CD4-positive, alpha-beta memory T cell (primary cell): ENCODE measurements at regions not wholly inside any gene's neighbourhood (a gene's known extent, or its start where the extent isn't known, plus 50 kb on each side); places are given as distances from the start of the nearest gene placed in this dataset.
"Not testable (repeated sequence)": the region's sequence is repeated elsewhere in the genome, so short reads cannot be mapped to it uniquely, and the experiment has no call there.

Source experiments
- CTCF ChIA-PET: fragments of 350-600 bp; sonication (Branson Sonifier 250); formaldehyde crosslinking; loops from one replicate; lab custom pipeline; 2021; ENCODE audit warnings: inconsistent platforms; ENCODE audit not compliant: partially characterized antibody; lab: Charles Lee
- POLR2A ChIA-PET: fragments of 350-600 bp; sonication (Branson Sonifier 250); formaldehyde crosslinking; loops from one replicate; lab custom pipeline; 2021; ENCODE audit not compliant: partially characterized antibody; lab: Charles Lee
- DNase-seq, 5 donors: peaks; one replicate each; pipeline versions ENCODE4 v3.0.0 to v3.0.0-alpha.2; 2020 to 2022; ENCODE audit warnings: mixed read lengths in 1 of 5
- H3K27ac ChIP-seq: one replicate; pipeline ENCODE4 v1.7.0; 2013; ENCODE audit warnings: low read depth, low read length
- H3K27me3 ChIP-seq: 2 replicates; pipeline ENCODE4 v1.7.0; 2013; ENCODE audit warnings: mild to moderate bottlenecking, low read length, moderate library complexity; ENCODE audit not compliant: insufficient read depth
- H3K36me3 ChIP-seq: 2 replicates; pipeline ENCODE4 v1.7.0; 2013; ENCODE audit warnings: mild to moderate bottlenecking, low read length, moderate library complexity; ENCODE audit not compliant: insufficient read depth
- H3K4me1 ChIP-seq: 2 replicates; pipeline ENCODE4 v1.7.0; 2013; ENCODE audit warnings: mild to moderate bottlenecking, low read length, moderate library complexity; ENCODE audit not compliant: insufficient read depth
- H3K4me3 ChIP-seq, 2 donors: one replicate each; pipeline ENCODE4 v1.7.0; 2013; ENCODE audit warnings: low read length in 2 of 2, mild to moderate bottlenecking in 1 of 2
- H3K9me3 ChIP-seq, 2 donors: one replicate each; pipeline ENCODE4 v1.7.0; 2013; ENCODE audit warnings: low read length in 2 of 2, control low read depth in 1 of 2; ENCODE audit not compliant: control insufficient read depth in 1 of 2
- H3K27ac Mint-ChIP-seq, 7 donors: one replicate each; pipeline ENCODE4 v1.8.0; 2020 to 2021; ENCODE audit warnings: mixed read lengths in 7 of 7, mild to moderate bottlenecking in 6 of 7, inconsistent platforms in 3 of 7, moderate library complexity in 3 of 7
- H3K27me3 Mint-ChIP-seq, 2 donors: one replicate each; pipeline ENCODE4 v1.8.0; 2020 to 2021; ENCODE audit warnings: mixed read lengths in 2 of 2
- H3K36me3 Mint-ChIP-seq, 2 donors: one replicate each; pipeline ENCODE4 v1.8.0; 2020 to 2021; ENCODE audit warnings: mixed read lengths in 2 of 2, inconsistent platforms in 1 of 2, mild to moderate bottlenecking in 1 of 2
- H3K4me1 Mint-ChIP-seq, 4 donors: one replicate each; pipeline ENCODE4 v1.8.0; 2020 to 2021; ENCODE audit warnings: mixed read lengths in 4 of 4, mild to moderate bottlenecking in 1 of 4
- H3K4me3 Mint-ChIP-seq, 8 donors: one replicate each; pipeline ENCODE4 v1.8.0; 2020 to 2021; ENCODE audit warnings: mixed read lengths in 8 of 8, mild to moderate bottlenecking in 7 of 8, moderate library complexity in 6 of 8, inconsistent platforms in 3 of 8
- H3K9me3 Mint-ChIP-seq, 8 donors: one replicate each; pipeline ENCODE4 v1.8.0; 2020 to 2021; ENCODE audit warnings: mixed read lengths in 8 of 8, mild to moderate bottlenecking in 5 of 8, inconsistent platforms in 3 of 8, moderate library complexity in 1 of 8
- intact Hi-C: fragments of 100-400 bp; cut with micrococcal nuclease; formaldehyde crosslinking; loops from one replicate; pipeline ENCODE4 v1.15.1; 2023

DNA sequence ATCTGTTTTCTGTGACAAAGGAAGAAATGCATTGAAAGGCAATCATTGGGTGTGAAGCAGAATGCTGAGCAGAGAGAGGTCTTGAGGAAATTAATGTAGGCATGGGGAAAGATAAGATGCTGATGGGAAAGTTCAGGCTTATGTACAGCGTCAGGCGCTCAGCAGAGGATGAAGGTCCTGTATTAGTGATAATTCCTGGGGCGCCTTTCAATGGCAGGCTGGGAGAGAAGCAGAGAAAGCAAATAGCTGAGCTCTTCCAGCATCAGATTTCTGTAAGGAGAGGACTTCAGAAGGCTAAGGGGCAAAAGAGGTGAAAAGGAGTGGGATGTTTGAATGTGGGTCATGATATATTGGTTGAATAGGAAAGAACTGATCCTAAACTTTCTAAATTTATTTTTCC is 129.8 kb downstream of the HNMT start:
- no peak for DNase-seq
- H3K27ac Mint-ChIP-seq = no peak overlapping the region
- H3K27ac ChIP-seq = no peak overlapping the region
- H3K36me3 Mint-ChIP-seq = no peaks in the 10 kb centered on the region
- no peak overlapping the region for H3K4me3 ChIP-seq
- H3K9me3 ChIP-seq = no peaks in the 10 kb centered on the region
- ChIA-PET CTCF (no interaction called here), POLR2A (no interaction called here)
- no peaks in the 10 kb centered on the region for H3K36me3 ChIP-seq
- H3K4me1 Mint-ChIP-seq = no peaks in the 10 kb centered on the region
- no peaks in the 10 kb centered on the region for H3K27me3 ChIP-seq
- no peaks in the 10 kb centered on the region for H3K27me3 Mint-ChIP-seq
- no peak overlapping the region for H3K4me3 Mint-ChIP-seq
- H3K4me1 ChIP-seq = no peaks in the 10 kb centered on the region
- intact Hi-C loops = no loop called here
- H3K9me3 Mint-ChIP-seq = peaks cover 0 to 10% (median 3%) of the 10 kb centered on the region in 8 donors

DNA sequence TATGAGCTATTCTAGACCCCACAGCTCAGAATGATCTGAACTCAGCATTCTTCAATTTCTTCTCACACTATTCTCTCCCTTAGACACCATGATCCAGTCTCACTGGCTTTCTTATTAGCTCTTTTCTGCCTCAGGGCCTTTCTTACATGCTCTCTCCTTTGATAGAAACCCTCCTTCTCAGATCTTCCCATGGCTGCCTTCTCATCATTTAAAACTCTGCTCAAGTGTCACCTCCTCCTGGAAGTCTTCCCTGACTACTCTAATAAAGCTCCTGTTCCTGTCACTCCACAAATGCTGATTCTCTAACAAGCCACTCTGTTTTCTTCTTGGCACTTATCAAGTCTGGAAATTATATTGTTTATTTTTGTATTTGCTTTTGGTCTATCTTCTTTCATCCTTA is 131.1 kb downstream of the HNMT start:
- Mint-ChIP-seq H3K27ac (no peak overlapping the region), H3K36me3 (no peaks in the 10 kb centered on the region), H3K4me3 (no peak overlapping the region), H3K27me3 (no peaks in the 10 kb centered on the region), H3K4me1 (no peaks in the 10 kb centered on the region), H3K9me3 (peaks cover 0 to 21% (median 3%) of the 10 kb centered on the region in 8 donors)
- ChIA-PET CTCF (no interaction called here), POLR2A (no interaction called here)
- Histone ChIP-seq H3K4me3 (no peak overlapping the region), H3K27ac (no peak overlapping the region), H3K9me3 (no peaks in the 10 kb centered on the region), H3K4me1 (no peaks in the 10 kb centered on the region), H3K36me3 (no peaks in the 10 kb centered on the region), H3K27me3 (no peaks in the 10 kb centered on the region)
- no peak for DNase-seq
- intact Hi-C loops = no loop called here

DNA sequence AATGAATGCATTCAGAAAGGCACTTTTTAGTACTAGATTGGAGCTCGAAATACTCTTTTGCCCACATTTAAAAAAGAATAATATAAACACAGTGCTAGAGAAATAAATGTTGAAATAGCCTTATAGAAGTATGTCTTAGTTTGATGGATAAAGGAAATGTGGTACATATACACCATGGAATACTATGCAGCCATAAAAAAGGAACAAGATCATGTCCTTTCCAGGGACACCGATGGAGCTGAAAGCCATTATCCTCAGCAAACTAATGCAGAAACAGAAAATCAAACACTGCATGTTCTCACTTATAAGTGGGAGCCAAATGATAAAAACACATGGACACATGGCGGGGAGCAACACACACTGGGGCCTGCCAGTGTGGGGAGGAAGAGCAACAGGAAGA is 135.0 kb downstream of the HNMT start:
- H3K9me3 ChIP-seq, H3K4me3 ChIP-seq, H3K27ac ChIP-seq, DNase-seq, H3K36me3 ChIP-seq, H3K4me1 Mint-ChIP-seq, CTCF ChIA-PET, H3K4me3 Mint-ChIP-seq, POLR2A ChIA-PET, H3K27me3 Mint-ChIP-seq, H3K27me3 ChIP-seq, intact Hi-C loops, H3K4me1 ChIP-seq, H3K27ac Mint-ChIP-seq, H3K36me3 Mint-ChIP-seq: not testable (repeated sequence)
- peaks cover 3 to 24% (median 4%) of the 10 kb centered on the region in 8 donors for H3K9me3 Mint-ChIP-seq

DNA sequence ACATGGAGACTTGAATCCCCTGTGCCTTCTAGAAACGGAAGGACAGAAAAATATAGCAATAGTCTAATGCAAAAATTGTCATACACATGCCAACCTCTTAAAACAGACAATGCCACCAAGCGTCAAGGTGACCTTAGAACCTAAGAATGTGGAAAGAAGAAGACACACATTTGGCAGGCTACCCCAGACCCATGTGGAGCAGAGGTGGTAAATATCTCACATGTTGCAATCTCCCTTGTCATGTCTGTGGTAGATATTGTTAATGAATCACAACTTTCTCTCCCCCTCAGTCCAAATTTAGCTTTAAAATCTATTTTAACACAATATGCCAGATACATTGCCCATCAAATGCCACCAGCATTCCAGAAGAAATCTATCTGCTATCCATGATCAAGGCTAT is 137.4 kb downstream of the HNMT start:
- CTCF ChIA-PET = no interaction called here
- no peaks in the 10 kb centered on the region for H3K36me3 Mint-ChIP-seq

DNA sequence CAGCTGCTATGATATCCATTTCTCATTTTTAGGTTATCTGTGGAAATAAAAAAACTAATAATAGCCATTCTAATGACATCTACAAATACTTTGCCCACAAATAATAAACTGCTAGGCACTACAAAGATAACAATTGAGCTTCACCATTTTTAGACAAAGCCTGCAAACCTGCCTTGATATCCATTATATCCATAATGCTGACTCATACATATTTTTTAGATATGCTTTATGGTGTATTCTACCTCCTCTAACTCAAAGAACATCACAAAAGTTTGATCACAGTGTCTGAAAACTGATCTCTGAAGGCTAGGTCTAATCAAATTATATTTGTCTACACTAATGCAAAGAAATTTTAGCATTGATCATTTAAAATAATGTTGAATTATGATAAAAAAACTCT is 138.4 kb downstream of the HNMT start:
- intact Hi-C loops = no loop called here
- ChIA-PET POLR2A (no interaction called here), CTCF (no interaction called here)
- Mint-ChIP-seq H3K27me3 (no peaks in the 10 kb centered on the region), H3K9me3 (peaks cover 3 to 24% (median 4%) of the 10 kb centered on the region in 8 donors), H3K27ac (no peak overlapping the region), H3K4me3 (no peak overlapping the region), H3K36me3 (no peaks in the 10 kb centered on the region), H3K4me1 (no peaks in the 10 kb centered on the region)
- no peak for DNase-seq
- no peak overlapping the region for H3K4me3 ChIP-seq
- no peaks in the 10 kb centered on the region for H3K9me3 ChIP-seq
- H3K27me3 ChIP-seq = no peaks in the 10 kb centered on the region
- no peak overlapping the region for H3K27ac ChIP-seq
- H3K36me3 ChIP-seq = no peaks in the 10 kb centered on the region
- H3K4me1 ChIP-seq = no peaks in the 10 kb centered on the region

More for the DNA sequence above, 137.4 kb downstream of the HNMT start:
- DNase-seq = no peak
- H3K9me3 ChIP-seq = no peaks in the 10 kb centered on the region
- intact Hi-C loops = no loop called here
- no peak overlapping the region for H3K4me3 ChIP-seq
- H3K4me1 ChIP-seq = no peaks in the 10 kb centered on the region
- peaks cover 3 to 24% (median 4%) of the 10 kb centered on the region in 8 donors for H3K9me3 Mint-ChIP-seq
- H3K27me3 ChIP-seq = no peaks in the 10 kb centered on the region
- no peaks in the 10 kb centered on the region for H3K4me1 Mint-ChIP-seq
- no peak overlapping the region for H3K4me3 Mint-ChIP-seq
- no peaks in the 10 kb centered on the region for H3K36me3 ChIP-seq
- POLR2A ChIA-PET = no interaction called here
- H3K27me3 Mint-ChIP-seq = no peaks in the 10 kb centered on the region
- no peak overlapping the region for H3K27ac Mint-ChIP-seq
- no peak overlapping the region for H3K27ac ChIP-seq

DNA sequence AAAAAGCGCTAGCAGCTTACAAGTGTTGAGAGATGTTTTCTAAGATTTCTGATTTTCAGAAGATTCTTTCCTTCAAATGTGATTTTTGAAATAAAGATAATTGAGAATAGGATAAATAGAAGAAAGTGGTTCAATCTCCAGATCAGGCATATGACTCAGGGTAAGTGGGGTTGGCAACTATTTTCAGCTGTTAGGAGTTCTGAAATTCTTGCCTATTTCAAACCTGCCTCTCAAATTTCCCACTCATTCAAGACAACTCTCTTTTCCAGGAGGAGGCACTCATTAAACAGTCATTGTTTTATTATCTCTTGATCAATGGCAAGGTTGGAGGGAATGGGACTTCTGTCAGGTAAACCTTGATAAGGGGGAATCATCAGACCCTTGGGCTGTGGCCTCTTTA is 138.9 kb downstream of the HNMT start:
- H3K4me1 Mint-ChIP-seq = no peaks in the 10 kb centered on the region
- H3K4me3 ChIP-seq = no peak overlapping the region
- H3K27me3 ChIP-seq = no peaks in the 10 kb centered on the region
- no peaks in the 10 kb centered on the region for H3K27me3 Mint-ChIP-seq
- POLR2A ChIA-PET = no interaction called here
- H3K4me1 ChIP-seq = no peaks in the 10 kb centered on the region
- H3K4me3 Mint-ChIP-seq = no peak overlapping the region
- H3K36me3 ChIP-seq = no peaks in the 10 kb centered on the region
- H3K36me3 Mint-ChIP-seq = no peaks in the 10 kb centered on the region
- H3K9me3 Mint-ChIP-seq = peaks cover 3 to 22% (median 4%) of the 10 kb centered on the region in 8 donors
- CTCF ChIA-PET = no interaction called here
- H3K27ac ChIP-seq = no peak overlapping the region
- H3K27ac Mint-ChIP-seq = no peak overlapping the region
- no peaks in the 10 kb centered on the region for H3K9me3 ChIP-seq
- intact Hi-C loops = no loop called here
- no peak for DNase-seq

DNA sequence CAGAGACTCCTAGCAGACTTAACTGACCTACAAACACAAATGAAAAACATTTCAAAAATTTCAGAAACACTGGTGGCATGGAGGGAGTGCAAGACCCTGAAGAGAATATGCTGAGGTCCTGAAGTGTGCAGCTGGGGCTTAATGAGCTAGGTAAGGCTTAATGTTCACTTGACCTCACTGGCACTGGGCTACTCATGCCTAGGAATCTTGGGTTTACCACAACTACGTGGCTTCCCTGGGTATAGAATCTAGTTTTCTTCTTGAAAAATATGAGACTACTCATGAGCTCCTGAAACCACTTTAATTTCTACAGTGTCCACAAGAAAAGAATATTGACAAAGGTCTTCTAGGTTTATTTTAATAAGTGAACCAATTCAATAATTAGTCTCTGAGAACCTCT is 139.8 kb downstream of the HNMT start:
- intact Hi-C loops = no loop called here
- DNase-seq = no peak
- Histone ChIP-seq H3K36me3 (no peaks in the 10 kb centered on the region), H3K27ac (no peak overlapping the region), H3K9me3 (no peaks in the 10 kb centered on the region), H3K4me1 (no peaks in the 10 kb centered on the region), H3K27me3 (no peaks in the 10 kb centered on the region), H3K4me3 (no peak overlapping the region)
- Mint-ChIP-seq H3K36me3 (no peaks in the 10 kb centered on the region), H3K27ac (no peak overlapping the region), H3K4me1 (no peaks in the 10 kb centered on the region), H3K4me3 (no peak overlapping the region), H3K27me3 (no peaks in the 10 kb centered on the region), H3K9me3 (peaks cover 0 to 14% (median 4%) of the 10 kb centered on the region in 8 donors)
- POLR2A ChIA-PET = no interaction called here
- CTCF ChIA-PET = no interaction called here

DNA sequence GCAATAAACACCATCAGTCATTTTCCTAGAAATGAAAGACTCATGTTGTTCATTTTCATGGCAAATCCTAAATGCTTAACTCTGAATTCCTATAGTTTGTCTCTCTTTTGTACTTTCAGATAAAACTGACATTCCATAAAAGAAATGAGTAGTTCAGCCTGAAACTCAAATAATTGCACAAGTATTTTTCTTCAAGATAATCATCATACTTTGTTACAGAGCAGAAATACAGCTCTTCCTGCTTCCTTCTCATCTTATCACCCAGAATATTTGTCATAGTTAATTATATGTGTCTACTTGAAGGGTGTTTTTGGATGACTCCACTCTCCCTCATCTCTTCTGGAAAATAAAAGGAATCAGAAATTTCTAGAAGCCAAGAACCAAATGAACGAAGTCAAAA is 141.1 kb downstream of the HNMT start:
- H3K4me1 ChIP-seq = no peaks in the 10 kb centered on the region
- intact Hi-C loops = no loop called here
- H3K27ac ChIP-seq = no peak overlapping the region
- POLR2A ChIA-PET = no interaction called here
- H3K27ac Mint-ChIP-seq = no peak overlapping the region
- peaks cover 0 to 5% (median 3%) of the 10 kb centered on the region in 8 donors for H3K9me3 Mint-ChIP-seq
- H3K36me3 Mint-ChIP-seq = no peaks in the 10 kb centered on the region
- no peak overlapping the region for H3K4me3 ChIP-seq
- DNase-seq = no peak
- no peaks in the 10 kb centered on the region for H3K9me3 ChIP-seq
- no peak overlapping the region for H3K4me3 Mint-ChIP-seq
- no peaks in the 10 kb centered on the region for H3K27me3 Mint-ChIP-seq
- H3K4me1 Mint-ChIP-seq = no peaks in the 10 kb centered on the region
- H3K27me3 ChIP-seq = no peaks in the 10 kb centered on the region
- no peaks in the 10 kb centered on the region for H3K36me3 ChIP-seq
- CTCF ChIA-PET = no interaction called here
